HG02588 (cell line): ENCODE measurements at regions not wholly inside any gene's neighbourhood (a gene's known extent, or its start where the extent isn't known, plus 50 kb on each side); places are given as distances from the start of the nearest gene placed in this dataset.
"Not testable (repeated sequence)": the region's sequence is repeated elsewhere in the genome, so short reads cannot be mapped to it uniquely, and the experiment has no call there.

ENCODE experiments used
- ATAC-seq: cut with Tn5 transposase; IDR thresholded peaks from one replicate; pipeline ENCODE4 v1.9.1; 2021; ENCODE audit warnings: mild to moderate bottlenecking, moderate library complexity; ENCODE audit not compliant: unreplicated experiment

DNA sequence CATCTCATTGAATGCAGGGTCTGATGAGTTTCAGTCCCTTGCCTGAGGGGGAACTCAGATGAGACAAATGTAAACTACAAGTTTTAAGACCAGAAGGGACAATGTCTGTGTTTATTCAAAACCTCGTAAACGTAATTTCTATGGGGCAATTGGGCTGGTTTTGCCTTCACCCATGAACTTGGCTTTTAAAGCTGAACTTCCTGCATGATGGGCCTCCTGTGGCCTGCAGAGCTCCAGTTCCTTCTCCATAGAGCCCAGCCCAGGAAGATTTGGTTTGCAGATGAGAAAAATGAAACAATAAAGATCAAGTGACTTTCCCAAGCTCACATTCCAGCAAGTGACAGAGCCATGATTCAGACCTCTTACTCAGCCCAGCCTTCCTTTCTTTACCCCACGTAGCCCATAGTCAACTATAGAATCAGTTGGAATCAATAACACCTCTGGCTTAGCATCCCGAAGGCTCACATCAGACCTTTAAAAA is 612.3 kb downstream of the UTRN start:
- ATAC-seq = no peak

DNA sequence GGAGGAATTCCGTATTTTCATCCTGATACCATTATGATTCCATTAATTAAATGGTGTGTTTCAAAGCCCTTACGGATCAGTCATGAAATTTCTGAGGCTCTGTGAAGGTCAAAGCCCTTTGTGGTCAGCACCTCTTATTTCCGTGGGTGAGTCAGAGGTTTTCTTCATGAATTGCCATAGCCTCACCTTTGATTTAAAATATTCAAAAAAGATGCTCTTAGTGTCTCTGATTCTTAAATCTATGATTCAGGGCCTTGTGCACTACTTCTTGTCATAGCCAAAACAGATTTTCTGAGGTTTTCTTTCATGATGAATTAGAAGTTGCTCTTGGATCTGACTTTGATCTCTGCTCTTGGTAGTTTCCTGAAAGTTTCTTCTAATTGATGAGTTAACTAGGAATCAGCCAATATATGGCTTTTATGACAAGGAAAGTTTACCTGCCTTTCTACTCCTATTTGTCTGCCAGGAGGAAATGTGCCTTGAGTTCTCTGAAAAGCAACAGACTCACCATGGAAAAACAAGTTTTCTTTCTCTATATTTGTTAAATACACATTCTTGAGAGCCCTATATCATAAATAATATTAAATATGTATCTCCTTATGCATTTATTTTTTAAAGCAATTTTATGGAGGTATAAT is 613.0 kb downstream of the UTRN start:
- no peak for ATAC-seq

DNA sequence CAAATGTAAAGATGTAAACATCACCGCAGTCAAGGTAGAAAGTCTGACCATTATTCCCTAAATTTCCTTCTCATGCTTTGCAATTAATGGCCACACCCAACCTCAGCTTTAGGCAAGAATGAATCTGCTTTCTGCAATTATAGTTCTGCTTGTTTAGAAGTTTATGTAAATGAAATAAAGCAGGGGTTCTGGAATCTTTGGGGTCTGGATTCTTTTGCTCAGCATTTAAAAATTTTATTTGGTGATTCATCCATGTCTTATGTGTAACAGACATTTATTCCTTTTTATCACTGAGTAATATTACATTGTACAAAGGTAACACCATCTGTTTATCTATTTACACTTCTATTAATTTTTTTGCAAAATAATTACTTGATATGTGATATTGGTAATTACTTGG is 613.6 kb downstream of the UTRN start:
- ATAC-seq = no peak

DNA sequence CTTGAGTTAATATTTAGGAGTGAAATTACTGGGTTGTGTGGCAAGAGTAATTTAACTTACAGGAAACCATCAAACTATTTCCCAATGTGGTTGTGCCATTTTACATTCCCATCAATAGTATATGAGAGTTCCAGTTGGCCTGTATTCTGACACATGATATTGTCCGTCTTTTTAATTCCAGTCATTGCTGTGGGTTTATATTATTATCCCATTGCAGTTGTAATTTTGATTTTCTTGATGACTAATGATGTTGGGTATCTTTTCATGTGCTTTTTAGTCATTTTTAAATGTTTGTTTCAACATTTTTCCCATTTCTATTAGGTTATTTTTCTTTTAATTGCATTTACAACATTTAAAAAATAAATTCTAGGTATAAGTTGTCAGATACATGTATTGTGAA is 614.0 kb downstream of the UTRN start:
- no peak for ATAC-seq

DNA sequence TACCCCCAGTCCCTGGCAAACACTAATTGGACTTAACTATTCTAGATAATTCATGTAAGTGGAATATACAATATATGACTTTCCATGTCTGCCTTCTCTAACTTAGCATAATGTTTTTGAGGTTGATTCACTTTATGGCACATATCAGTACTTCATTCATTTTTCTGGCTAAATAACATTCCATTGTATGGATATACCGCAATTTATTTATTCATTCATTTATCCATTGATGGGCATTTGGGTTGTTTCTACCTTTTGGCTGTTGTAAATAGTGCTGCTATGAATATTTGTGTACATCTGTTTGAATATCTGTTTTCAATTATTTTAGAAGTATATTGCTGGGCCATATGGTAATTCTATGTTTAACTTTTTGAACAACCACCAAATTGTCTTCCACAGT is 616.3 kb downstream of the UTRN start:
- ATAC-seq = no peak

DNA sequence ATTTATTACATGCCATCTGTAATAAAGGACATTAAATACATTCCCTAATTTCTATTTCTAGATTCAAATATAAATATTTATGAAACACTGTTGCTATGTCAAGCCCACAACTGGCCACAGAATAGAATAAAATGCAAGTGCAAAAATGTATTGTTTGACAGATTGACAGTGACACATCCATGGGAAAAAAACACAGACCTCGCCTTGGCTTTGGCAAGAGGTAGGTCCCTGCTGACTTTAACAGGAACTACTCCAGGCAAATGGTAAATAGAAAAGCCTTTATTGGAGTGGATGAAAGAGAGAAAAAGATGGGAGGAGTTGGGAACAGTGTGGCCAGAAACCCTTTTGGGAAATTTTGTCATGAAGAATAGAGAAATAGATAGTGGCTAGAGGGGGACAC is 622.9 kb downstream of the UTRN start:
- no peak for ATAC-seq

DNA sequence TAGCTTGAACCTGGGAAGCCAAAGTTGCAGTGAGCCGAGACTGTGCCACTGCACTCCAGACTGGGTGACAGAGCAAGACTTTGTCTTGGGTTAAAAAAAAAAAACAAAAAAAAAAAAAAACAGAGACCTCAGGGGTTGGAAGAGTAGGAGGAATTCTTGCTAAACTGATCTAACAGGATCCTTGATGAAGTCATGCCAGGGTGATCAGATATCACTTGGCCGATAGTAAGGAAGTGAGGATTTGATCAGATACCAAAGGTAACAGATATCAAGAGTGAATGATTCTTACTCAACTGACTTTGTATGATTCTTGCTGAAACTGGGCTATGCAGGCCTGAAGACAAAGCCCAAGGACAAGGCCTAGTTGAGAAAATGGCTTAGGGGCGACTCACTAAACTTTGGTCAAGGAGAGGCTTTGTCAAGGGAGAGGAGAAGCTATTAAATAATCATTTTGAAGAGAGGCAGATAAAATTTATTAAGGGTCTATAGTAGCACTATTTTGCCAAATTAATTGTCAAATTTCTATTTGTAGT is 624.7 kb downstream of the UTRN start:
- ATAC-seq = no peak

DNA sequence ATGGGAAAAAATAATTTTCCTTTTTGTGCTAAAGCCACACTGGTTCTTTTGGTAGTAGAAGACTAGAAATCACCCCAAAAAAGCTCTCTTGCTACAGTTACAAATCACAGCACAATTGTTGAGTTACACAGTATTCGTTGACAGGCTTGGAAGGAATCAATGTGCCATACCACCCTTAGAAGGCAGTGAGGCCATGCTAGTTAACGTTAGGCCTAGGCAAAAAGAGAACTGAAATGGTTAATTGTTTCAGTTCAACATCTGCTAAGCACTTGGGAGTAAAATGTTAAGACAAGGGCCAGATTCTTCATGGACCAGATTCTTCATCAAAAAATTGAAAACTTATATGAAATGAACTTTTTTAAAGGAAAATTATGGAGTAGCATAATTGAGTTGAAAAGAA is 626.2 kb downstream of the UTRN start:
- ATAC-seq = no peak

DNA sequence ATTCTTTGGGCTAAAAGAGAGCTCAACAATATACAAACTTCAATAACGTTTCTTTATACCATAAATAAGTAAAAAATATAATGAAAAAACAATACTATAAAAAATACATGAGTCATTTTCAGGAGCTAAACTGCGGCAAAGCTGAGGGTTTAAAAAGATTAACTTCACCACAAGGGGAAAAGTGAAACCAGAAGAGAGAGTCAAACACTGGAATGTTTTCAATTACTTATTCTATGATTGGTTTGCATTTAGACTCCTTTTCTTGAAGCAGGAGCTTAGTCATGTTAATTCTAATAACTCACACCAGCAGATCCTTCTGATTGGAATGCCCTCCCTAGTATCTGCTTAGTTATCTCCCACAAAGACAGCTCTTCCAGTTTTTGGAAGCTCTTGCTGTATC is 627.3 kb downstream of the UTRN start:
- no peak for ATAC-seq

DNA sequence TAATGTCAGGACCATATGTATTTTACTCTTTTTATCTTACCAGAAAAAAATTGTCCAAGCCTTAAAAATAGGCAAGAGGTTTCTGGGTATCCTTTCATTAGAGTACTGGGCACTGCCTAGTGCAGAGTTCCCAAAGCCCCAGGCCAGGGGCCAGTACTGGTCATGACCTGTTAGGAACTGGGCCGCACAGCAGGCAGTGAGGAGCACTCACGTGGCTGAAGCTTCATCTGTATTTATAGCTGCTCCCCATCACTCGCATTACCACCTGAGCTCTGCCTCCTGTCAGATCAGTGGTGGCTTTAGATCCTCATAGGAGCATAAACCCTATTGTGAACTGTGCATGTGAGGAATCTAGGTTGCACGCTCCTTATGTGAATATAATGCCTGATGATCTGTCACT is 632.9 kb downstream of the UTRN start:
- ATAC-seq = no peak

DNA sequence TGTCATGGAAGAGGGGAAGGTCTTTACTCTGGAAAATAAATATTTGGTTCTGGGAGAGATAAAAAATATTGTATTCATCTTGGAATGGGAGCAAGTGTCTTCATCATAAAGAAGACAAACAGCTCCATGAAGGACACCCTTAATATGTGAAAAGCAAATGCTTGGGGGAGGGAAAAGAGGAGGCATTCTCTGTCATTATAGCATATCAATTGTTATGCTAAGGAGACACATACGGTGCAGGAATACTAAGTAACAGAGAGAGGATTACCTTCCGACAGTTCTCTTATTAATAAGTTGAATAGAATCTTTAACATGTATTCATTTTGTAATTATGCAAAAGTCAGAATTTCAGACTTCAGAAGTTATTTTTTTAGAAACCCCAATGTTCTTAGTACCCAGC is 634.4 kb downstream of the UTRN start:
- ATAC-seq = no peak

DNA sequence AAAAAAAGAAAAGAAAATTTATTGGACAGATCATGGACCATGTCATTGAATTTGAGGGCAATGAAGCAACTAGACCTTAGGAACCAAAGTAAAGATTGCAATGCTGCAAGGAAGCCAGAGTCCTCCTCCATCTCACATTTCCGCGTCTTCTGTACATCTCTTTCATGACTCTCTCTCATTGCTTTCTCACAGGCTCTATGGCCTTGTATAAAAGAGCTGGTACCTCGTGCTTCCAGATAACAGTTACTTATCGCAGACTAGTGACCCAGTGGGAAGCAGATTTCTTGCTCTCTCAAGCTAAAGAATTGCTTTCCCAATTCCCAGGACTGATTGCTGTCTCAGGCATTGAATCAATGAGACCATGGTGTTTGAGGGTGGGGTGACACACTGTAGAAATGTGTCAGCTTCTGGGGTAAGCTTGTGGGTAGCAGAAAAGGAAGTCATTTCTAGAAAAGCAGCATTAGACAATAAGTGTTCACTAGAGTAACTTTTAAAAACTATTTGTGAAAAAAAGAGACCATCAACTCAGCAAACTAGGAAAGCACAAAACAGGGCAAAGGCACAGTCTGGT is 635.3 kb downstream of the UTRN start:
- ATAC-seq = no peak

DNA sequence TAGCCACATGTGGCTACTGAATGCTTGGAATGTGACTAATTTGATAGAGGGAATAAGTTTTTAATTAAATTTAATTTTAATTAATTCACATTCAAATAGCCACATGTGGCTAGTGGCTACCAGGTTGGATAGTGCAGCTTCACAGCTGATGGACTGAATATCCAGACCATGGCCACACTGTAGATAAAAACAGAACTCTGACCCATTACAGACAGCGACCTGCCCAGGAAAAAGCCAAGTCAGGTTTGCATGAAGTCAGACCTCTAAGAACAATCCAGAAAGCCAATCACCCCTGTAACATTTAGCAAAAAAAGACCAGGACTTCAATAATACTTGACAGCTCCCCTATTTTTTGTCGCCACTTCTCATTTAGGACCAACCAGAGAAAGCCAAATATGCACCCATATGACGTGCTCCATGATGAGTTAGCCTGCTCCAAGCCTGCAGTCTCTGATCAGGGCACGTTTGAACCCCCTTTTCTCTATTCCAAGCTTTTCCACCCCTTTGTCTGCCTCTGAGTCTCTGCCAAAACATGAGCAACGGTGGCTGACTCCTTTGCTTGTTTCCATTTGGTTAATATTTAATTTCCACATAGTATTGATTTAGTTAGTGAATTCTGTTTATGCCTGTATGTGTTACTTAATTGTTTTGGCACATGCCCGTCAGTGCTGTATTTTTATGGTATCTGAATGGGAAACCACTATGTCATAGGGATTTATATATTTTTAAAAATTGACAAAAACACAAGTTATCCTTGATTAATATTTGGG is 636.3 kb downstream of the UTRN start:
- ATAC-seq = no peak

DNA sequence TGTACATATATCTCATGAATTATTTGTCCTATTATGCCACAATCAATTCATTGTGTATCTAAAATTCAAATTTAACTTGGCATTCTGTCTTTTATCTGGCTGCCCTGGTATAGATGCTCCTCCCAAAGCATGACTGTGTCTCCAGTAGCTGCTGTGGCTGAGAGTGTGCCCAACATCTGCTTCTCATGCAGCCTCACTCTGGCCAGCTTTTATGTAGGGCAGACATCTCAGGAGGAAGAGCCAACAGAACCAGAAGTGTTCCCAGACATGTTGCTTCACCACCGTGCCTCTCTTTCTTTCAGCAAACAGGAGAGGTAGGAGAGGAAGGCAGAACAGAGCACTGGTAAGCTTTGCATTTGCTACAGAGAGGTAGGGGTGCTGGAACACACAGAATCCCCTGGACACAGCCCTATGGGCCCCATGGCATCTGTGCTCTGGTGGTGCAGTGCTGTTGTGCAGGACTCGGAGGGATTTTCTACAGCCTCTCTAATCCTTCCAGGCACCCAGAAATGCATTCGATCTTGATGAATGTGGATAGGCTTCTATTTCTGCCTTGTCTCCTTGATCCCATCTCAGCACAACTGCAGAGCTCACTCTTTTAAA is 637.1 kb downstream of the UTRN start:
- ATAC-seq = no peak

DNA sequence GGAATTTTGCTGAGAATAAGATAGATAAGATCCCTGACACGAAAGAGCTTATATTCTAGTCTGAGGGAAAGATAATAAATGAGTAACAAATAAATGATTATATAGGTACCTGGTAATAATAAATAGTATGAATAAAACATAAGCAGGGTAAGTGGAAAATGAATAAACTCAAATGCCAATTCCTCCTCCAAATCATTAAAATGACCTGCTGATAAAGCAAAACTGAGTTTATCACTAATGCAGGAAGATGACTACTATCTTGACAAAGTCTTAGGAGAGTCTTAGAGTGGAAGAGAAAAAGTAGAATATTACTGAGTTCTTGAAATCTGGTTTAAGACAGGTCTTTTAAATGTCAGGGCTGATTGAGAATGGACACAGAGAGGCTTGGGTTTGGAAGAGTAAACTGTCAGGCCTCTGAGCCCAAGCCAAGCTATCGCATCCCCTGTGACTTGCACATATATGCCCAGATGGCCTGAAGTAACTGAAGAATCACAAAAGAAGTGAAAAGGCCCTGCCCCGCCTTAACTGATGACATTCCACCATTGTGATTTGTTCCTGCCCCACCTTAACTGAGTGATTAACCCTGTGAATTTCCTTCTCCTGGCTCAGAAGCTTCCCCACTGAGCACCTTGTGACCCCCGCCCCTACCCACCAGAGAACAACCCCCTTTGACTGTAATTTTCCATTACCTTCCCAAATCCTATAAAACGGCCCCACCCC is 637.8 kb downstream of the UTRN start:
- ATAC-seq = not testable (repeated sequence)

DNA sequence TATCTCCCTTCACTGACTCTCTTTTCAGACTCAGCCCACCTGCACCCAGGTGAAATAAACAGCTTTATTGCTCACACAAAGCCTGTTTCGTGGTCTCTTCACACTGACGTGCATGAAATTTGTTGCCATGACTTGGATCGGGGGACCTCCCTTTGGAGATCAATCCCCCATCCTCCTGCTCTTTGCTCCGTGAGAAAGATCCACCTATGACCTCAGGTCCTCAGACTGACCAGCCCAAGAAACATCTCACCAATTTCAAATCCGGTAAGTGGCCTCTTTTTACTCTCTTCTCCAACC is 638.3 kb downstream of the UTRN start:
- ATAC-seq = not testable (repeated sequence)

DNA sequence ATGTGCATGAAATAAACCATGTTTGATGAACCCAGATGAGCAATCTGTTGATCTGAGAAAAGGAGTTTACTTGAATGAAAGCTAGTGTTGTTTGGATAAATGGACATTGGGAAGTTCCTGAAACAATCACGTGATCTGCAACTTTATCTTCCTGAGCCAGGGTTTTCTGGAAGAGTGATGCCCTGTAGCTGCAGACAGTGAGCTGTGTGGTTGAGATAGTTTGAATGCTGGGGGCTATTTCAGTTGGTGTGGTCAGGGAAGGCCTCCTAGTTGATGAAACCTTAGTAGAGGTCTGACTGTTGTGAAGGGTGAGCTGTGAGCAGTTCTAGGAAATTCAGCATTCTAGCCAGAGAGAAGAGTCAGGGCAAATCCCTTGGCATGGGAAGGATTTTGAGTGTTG is 643.7 kb downstream of the UTRN start:
- ATAC-seq = no peak

DNA sequence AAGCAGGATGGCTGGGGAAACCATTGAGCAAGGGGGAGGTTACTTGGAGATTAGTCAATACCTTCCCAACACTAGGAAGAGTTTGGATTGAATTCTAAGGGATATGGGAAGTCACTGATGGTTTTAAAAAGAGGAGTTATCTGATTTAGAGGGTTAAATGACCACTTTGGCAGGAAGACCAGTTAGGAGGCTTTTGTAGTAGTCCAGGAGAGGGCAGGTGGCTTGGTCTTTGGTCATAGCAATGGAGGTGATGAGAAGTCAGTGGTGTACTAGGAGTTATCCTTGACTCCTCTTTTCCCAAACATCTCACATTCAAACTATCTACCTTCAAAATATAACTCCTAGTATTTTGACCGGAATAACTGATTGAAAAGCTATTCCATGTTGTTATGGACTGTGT is 644.1 kb downstream of the UTRN start:
- ATAC-seq = no peak

DNA sequence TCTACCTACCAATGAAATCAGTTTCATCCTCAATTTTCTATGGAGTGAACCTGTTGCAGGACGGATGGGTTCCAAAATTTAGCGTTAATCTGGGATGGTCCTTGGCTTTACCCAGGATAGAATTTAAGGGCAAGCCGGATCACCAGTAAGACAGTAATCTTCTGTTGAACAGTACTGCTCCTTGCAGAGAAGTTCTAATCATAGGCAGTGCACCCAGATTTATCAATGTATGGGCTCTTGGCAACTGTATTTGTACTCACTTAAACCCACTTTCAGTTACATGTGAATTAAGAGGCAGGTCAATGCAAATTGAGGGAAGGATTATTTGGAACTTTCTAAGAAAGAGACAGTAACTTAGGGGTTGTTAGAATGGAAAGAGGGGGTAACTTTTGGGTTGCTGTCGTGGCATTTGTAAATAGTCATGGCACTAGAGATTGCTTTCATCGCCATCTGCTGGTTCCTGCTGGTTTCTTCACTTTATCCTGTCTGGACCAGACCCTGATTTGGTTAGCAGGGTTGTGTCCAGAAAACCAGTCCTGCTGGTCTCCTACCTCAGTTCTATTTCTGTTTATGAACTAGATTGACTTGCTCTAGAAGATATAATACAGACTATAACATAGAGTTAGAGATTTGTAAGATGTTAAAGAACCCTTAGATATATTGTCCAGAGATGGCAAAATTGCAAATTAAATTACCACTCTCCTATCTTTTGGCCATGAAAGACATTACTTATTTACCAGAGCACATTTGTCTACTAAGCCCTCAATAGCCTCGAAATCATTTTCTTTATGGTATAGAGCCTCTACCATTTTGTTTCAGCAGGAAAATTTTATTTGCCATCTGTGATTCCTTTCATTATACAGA is 646.3 kb downstream of the UTRN start:
- no peak for ATAC-seq

DNA sequence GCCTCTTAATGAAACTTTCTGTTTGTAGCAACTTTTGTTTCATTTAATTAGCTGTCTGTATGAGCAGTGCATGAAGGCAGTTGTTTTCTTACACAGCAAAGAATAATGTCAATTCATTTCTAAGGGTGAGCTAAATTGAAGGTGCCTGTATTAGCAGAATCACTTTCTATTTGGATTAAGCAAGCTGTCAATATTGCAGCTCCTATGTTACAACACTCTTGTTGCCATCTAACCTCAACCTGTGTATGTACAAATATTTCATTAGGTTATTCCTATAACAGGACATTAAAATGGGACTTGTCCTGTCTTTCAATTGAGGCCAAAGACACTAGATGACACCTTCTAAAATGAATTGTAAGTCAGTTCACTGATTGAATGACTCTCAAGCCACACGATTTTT is 647.5 kb downstream of the UTRN start:
- ATAC-seq = no peak
